Peyer's patch (tissue), 4 donors: ENCODE measurements at regions not wholly inside any gene's neighbourhood (a gene's known extent, or its start where the extent isn't known, plus 50 kb on each side); places are given as distances from the start of the nearest gene placed in this dataset.

ENCODE experiments used
- POLR2A ChIP-seq, 2 donors: fragments of 450-650 bp; IDR thresholded peaks; one replicate each; pipeline ENCODE4 v1.5.1; 2017; ENCODE audit warnings: antibody characterized with exemption in 2 of 2, mild to moderate bottlenecking in 2 of 2, moderate library complexity in 2 of 2
- TF ChIP-seq, protein P1 (sequence below), 6 experiments: fragments of 450-650 bp in 4 of 6; fragments of 200-600 bp in 2 of 6; sonication (generic) in 1 of 6; IDR thresholded peaks; one replicate each; pipeline ENCODE4 v1.5.1; 2017 to 2019; ENCODE audit warnings: antibody characterized with exemption in 6 of 6, mild to moderate bottlenecking in 3 of 6, moderate library complexity in 1 of 6

DNA sequence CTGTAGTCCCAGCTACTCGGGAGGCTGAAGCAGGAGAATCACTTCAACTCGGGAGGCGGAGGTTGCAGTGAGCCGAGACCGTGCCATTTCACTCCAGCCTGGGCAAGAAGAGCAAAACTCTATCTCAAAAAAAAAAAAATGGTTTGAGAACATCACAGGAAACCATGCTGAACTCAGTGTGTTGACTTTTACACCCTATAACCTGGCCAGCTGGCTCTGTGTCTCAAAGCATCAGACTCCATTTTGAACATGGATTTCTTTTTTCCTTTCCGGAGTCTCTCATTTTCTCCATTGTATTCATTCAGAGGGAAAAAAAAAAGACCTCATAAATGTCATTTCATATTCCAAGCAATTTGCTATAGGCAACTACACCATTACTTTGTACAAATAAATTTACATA is 63.2 kb upstream of the FOXN3 start:
- TF ChIP-seq, protein P1, sequence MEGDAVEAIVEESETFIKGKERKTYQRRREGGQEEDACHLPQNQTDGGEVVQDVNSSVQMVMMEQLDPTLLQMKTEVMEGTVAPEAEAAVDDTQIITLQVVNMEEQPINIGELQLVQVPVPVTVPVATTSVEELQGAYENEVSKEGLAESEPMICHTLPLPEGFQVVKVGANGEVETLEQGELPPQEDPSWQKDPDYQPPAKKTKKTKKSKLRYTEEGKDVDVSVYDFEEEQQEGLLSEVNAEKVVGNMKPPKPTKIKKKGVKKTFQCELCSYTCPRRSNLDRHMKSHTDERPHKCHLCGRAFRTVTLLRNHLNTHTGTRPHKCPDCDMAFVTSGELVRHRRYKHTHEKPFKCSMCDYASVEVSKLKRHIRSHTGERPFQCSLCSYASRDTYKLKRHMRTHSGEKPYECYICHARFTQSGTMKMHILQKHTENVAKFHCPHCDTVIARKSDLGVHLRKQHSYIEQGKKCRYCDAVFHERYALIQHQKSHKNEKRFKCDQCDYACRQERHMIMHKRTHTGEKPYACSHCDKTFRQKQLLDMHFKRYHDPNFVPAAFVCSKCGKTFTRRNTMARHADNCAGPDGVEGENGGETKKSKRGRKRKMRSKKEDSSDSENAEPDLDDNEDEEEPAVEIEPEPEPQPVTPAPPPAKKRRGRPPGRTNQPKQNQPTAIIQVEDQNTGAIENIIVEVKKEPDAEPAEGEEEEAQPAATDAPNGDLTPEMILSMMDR (IDR thresholded peaks at IDR 0.05), result no peak
- no peak for TF ChIP-seq POLR2A (IDR thresholded peaks at IDR 0.05)
